Suprapubic skin (tissue), 4 donors: ENCODE measurements at regions not wholly inside any gene's neighbourhood (a gene's known extent, or its start where the extent isn't known, plus 50 kb on each side); places are given as distances from the start of the nearest gene placed in this dataset.

ENCODE experiments used
- DNase-seq, 2 donors: peaks; one replicate each; pipeline ENCODE4 v3.0.0-alpha.2; 2019; ENCODE audit warnings: low spot score in 2 of 2
- H3K27ac ChIP-seq: fragments of 200-600 bp; sonication (generic); one replicate; pipeline ENCODE4 v1.5.1; 2019
- H3K27me3 ChIP-seq: fragments of 200-600 bp; sonication (generic); one replicate; pipeline ENCODE4 v1.5.1; 2019
- H3K36me3 ChIP-seq: fragments of 200-600 bp; sonication (generic); one replicate; pipeline ENCODE4 v1.5.1; 2019
- H3K4me1 ChIP-seq: fragments of 200-600 bp; sonication (generic); one replicate; pipeline ENCODE4 v1.5.1; 2019
- H3K4me3 ChIP-seq: fragments of 200-600 bp; sonication (generic); one replicate; pipeline ENCODE4 v1.5.1; 2019; ENCODE audit warnings: mild to moderate bottlenecking
- H3K9me3 ChIP-seq: fragments of 200-600 bp; sonication (generic); one replicate; pipeline ENCODE4 v1.5.1; 2019
- CTCF ChIP-seq, 2 donors: fragments of 200-600 bp in 1 of 2; fragments of 450-650 bp in 1 of 2; sonication (generic) in 1 of 2; IDR thresholded peaks; one replicate each; pipeline ENCODE4 v1.5.1; 2016 to 2019; ENCODE audit warnings: antibody characterized with exemption in 2 of 2, mild to moderate bottlenecking in 1 of 2, moderate library complexity in 1 of 2
- EP300 ChIP-seq: sonication (generic); formaldehyde crosslinking; IDR thresholded peaks from one replicate; pipeline ENCODE4 v1.6.1; 2017; ENCODE audit warnings: antibody characterized with exemption
- POLR2A ChIP-seq, 2 donors: fragments of 450-650 bp; IDR thresholded peaks; one replicate each; pipeline ENCODE4 v1.6.1; 2017; ENCODE audit warnings: antibody characterized with exemption in 2 of 2, mild to moderate bottlenecking in 2 of 2, moderate library complexity in 2 of 2
- POLR2AphosphoS5 ChIP-seq, 3 donors: sonication (generic); formaldehyde crosslinking; IDR thresholded peaks; one replicate each; pipeline ENCODE4 v1.6.1; 2017; ENCODE audit warnings: antibody characterized with exemption in 3 of 3
- WGBS: methylation state at CpG from one replicate; pipeline ENCODE4 v1.1.5; 2018; 5-methylcytosine and 5-hydroxymethylcytosine counted together

- H3K36me3 ChIP-seq = no peaks in the 10 kb centered on the region
- no peak overlapping the region for H3K4me3 ChIP-seq
- H3K4me1 ChIP-seq = no peaks in the 10 kb centered on the region
- H3K9me3 ChIP-seq = no peaks in the 10 kb centered on the region
- no peak for DNase-seq
- no peak for TF ChIP-seq CTCF (IDR thresholded peaks at IDR 0.05)
- TF ChIP-seq EP300 = no peak
- TF ChIP-seq POLR2A (IDR thresholded peaks at IDR 0.05) = no peak
- no peak for TF ChIP-seq POLR2AphosphoS5 (IDR thresholded peaks at IDR 0.05)
- no peak overlapping the region for H3K27ac ChIP-seq
- WGBS = 95% methylated on average over 4 of the region's 4 CpGs
- H3K27me3 ChIP-seq = no peaks in the 10 kb centered on the region
These were observed 130.6 kb downstream of the TSN start for GRCh38 chr2:121886059-121886458.

- no peaks in the 10 kb centered on the region for H3K36me3 ChIP-seq
- WGBS = 90% methylated on average over 14 of the region's 16 CpGs
- no peak for TF ChIP-seq CTCF (IDR thresholded peaks at IDR 0.05)
- no peak for TF ChIP-seq POLR2A (IDR thresholded peaks at IDR 0.05)
- no peaks in the 10 kb centered on the region for H3K27me3 ChIP-seq
- H3K9me3 ChIP-seq = no peaks in the 10 kb centered on the region
- no peaks in the 10 kb centered on the region for H3K4me1 ChIP-seq
- no peak overlapping the region for H3K4me3 ChIP-seq
- H3K27ac ChIP-seq = no peak overlapping the region
- DNase-seq = no peak
These were observed 132.2 kb downstream of the TSN start for GRCh38 chr2:121887513-121888188.

- H3K4me1 ChIP-seq = no peaks in the 10 kb centered on the region
- H3K27me3 ChIP-seq = no peaks in the 10 kb centered on the region
- H3K36me3 ChIP-seq = no peaks in the 10 kb centered on the region
- TF ChIP-seq EP300 (no peak), CTCF (IDR thresholded peaks at IDR 0.05) (peak; percentile 6 to 53)
- no peak overlapping the region for H3K27ac ChIP-seq
- WGBS = 40% methylated on average over 5 of the region's 5 CpGs
- H3K9me3 ChIP-seq = no peaks in the 10 kb centered on the region
- no peak overlapping the region for H3K4me3 ChIP-seq
- no peak for DNase-seq
These were observed 132.7 kb downstream of the TSN start for GRCh38 chr2:121888189-121888557.

- DNase-seq = no peak
- Histone ChIP-seq H3K4me1 (no peaks in the 10 kb centered on the region), H3K27me3 (no peaks in the 10 kb centered on the region), H3K9me3 (no peaks in the 10 kb centered on the region), H3K27ac (no peak overlapping the region), H3K36me3 (no peaks in the 10 kb centered on the region), H3K4me3 (no peak overlapping the region)
- TF ChIP-seq EP300 = no peak
- TF ChIP-seq POLR2A (IDR thresholded peaks at IDR 0.05) = no peak
- TF ChIP-seq POLR2AphosphoS5 (IDR thresholded peaks at IDR 0.05) = no peak
- no peak for TF ChIP-seq CTCF (IDR thresholded peaks at IDR 0.05)
- 85% methylated on average over 9 of the region's 9 CpGs for WGBS
These were observed 134.6 kb downstream of the TSN start for GRCh38 chr2:121890041-121890440.

- 86% methylated on average over 14 of the region's 14 CpGs for WGBS
- TF ChIP-seq CTCF (IDR thresholded peaks at IDR 0.05) (no peak), POLR2AphosphoS5 (IDR thresholded peaks at IDR 0.05) (no peak), POLR2A (IDR thresholded peaks at IDR 0.05) (no peak), EP300 (no peak)
- H3K4me3 ChIP-seq = no peak overlapping the region
- no peaks in the 10 kb centered on the region for H3K9me3 ChIP-seq
- no peaks in the 10 kb centered on the region for H3K36me3 ChIP-seq
- H3K27ac ChIP-seq = no peak overlapping the region
- no peaks in the 10 kb centered on the region for H3K27me3 ChIP-seq
- no peaks in the 10 kb centered on the region for H3K4me1 ChIP-seq
- DNase-seq = no peak
These were observed 140.5 kb downstream of the TSN start for GRCh38 chr2:121895723-121896571.
